K562 (cell line): ENCODE measurements at regions not wholly inside any gene's neighbourhood (a gene's known extent, or its start where the extent isn't known, plus 50 kb on each side); places are given as distances from the start of the nearest gene placed in this dataset.
A peak's percentile ranks its signal among the peaks of the same experiment; 100 is the strongest.

ENCODE experiments used
- ARNT ChIP-seq, 2 experiments: fragments of 450-650 bp; IDR thresholded peaks; 2 replicates each; pipeline ENCODE4 v1.6.1; 2016; ENCODE audit warnings: mild to moderate bottlenecking in 1 of 2
- ASH1L ChIP-seq: fragments of 450-650 bp; IDR thresholded peaks from 2 replicates; pipeline ENCODE4 v1.6.1; 2018; ENCODE audit warnings: borderline replicate concordance, mild to moderate bottlenecking, low read depth; ENCODE audit not compliant: partially characterized antibody
- BRD4 ChIP-seq: fragments of 200-600 bp; sonication (generic); IDR thresholded peaks from 2 replicates; pipeline ENCODE4 v1.6.1; 2017; ENCODE audit warnings: inconsistent platforms
- CBX3 ChIP-seq, 2 experiments: IDR thresholded peaks; 1 replicate in 1 of 2; 2 replicates in 1 of 2; pipeline ENCODE4 v1.6.1; 2012; ENCODE audit warnings: inconsistent platforms in 2 of 2, low read length in 2 of 2, borderline replicate concordance in 1 of 2, control low read depth in 1 of 2
- EP300 ChIP-seq: IDR thresholded peaks from 2 replicates; pipeline ENCODE4 v1.6.1; 2012; ENCODE audit warnings: low read length, improper control_type of control experiment
- FOXM1 ChIP-seq, 2 experiments: fragments of 450-650 bp in 1 of 2; sonication (generic) in 1 of 2; formaldehyde crosslinking in 1 of 2; IDR thresholded peaks; 2 replicates each; pipeline versions ENCODE4 v1.6.1 to v1.9.0; 2017 to 2022; ENCODE audit warnings: low read depth in 2 of 2, mild to moderate bottlenecking in 2 of 2, missing genetic modification reagents in 1 of 2, moderate library complexity in 1 of 2
- GABPA ChIP-seq: fragments of 200-800 bp; sonication (Bioruptor generic); conservative IDR thresholded peaks from 2 replicates; pipeline ENCODE4 v1.6.1; 2016; ENCODE audit warnings: low read depth, missing genetic modification characterization, missing compliant biosample characterization
- HMG20A ChIP-seq: fragments of 450-650 bp; formaldehyde crosslinking; conservative IDR thresholded peaks from 2 replicates; pipeline ENCODE4 v1.4.0; 2020; ENCODE audit warnings: mild to moderate bottlenecking, mixed read lengths
- HMGN3 ChIP-seq: IDR thresholded peaks from 2 replicates; pipeline ENCODE4 v1.6.1; 2011; ENCODE audit warnings: borderline replicate concordance, low read depth, mild to moderate bottlenecking, mixed read lengths, low read length; ENCODE audit not compliant: insufficient read length; ENCODE audit errors: extremely low read depth
- MAZ ChIP-seq, 2 experiments: fragments of 450-650 bp in 1 of 2; sonication (generic) in 1 of 2; formaldehyde crosslinking; IDR thresholded peaks in 1 of 2; conservative IDR thresholded peaks in 1 of 2; 2 replicates each; pipeline versions ENCODE4 v1.4.0 to v1.5.0; 2020; ENCODE audit warnings: mild to moderate bottlenecking in 1 of 2, missing genetic modification reagents in 1 of 2
- MEF2D ChIP-seq: conservative IDR thresholded peaks from 2 replicates; pipeline ENCODE4 v1.6.1; 2016; ENCODE audit warnings: low read depth, missing genetic modification characterization, missing compliant biosample characterization
- MIER1 ChIP-seq: fragments of 450-650 bp; IDR thresholded peaks from 2 replicates; pipeline ENCODE4 v1.6.1; 2016; ENCODE audit warnings: antibody characterized with exemption, mild to moderate bottlenecking, low read depth
- NCOA6 ChIP-seq: fragments of 450-650 bp; IDR thresholded peaks from 2 replicates; pipeline ENCODE4 v1.6.1; 2017; ENCODE audit warnings: mild to moderate bottlenecking
- NR0B1 ChIP-seq: fragments of 450-650 bp; IDR thresholded peaks from one replicate; pipeline ENCODE4 v1.6.1; 2018; ENCODE audit warnings: mild to moderate bottlenecking, moderate library complexity; ENCODE audit not compliant: partially characterized antibody
- NR3C1 ChIP-seq: sonication (generic); formaldehyde crosslinking; IDR thresholded peaks from 2 replicates; pipeline ENCODE4 v1.8.1; 2022; ENCODE audit warnings: missing genetic modification reagents
- NUFIP1 ChIP-seq: fragments of 450-650 bp; IDR thresholded peaks from 2 replicates; pipeline ENCODE4 v1.6.1; 2018; ENCODE audit not compliant: partially characterized antibody
- SIN3B ChIP-seq: fragments of 450-650 bp; IDR thresholded peaks from 2 replicates; pipeline ENCODE4 v1.6.1; 2017; ENCODE audit warnings: low read depth, mild to moderate bottlenecking, moderate library complexity
- U2AF2 ChIP-seq: fragments of 200-400 bp; formaldehyde crosslinking; optimal IDR thresholded peaks from 2 replicates; pipeline ENCODE3; 2017; ENCODE audit warnings: low read depth, mild to moderate bottlenecking, low read length
- USF1 ChIP-seq: sonication (generic); formaldehyde crosslinking; IDR thresholded peaks from 2 replicates; pipeline ENCODE4 v1.9.0; 2022; ENCODE audit warnings: mild to moderate bottlenecking, missing genetic modification reagents
- WHSC1 ChIP-seq: IDR thresholded peaks from one replicate; pipeline ENCODE4 v1.6.1; 2012; ENCODE audit warnings: low read length, control low read depth, inconsistent platforms
- ZNF274 ChIP-seq: IDR thresholded peaks from 2 replicates; pipeline ENCODE4 v1.6.1; 2011; ENCODE audit warnings: low read depth, mild to moderate bottlenecking, low read length, moderate library complexity, borderline replicate concordance
- TF ChIP-seq, protein P1 (sequence below): fragments of 450-650 bp; IDR thresholded peaks from 2 replicates; pipeline ENCODE4 v1.6.1; 2017; ENCODE audit warnings: antibody characterized with exemption, mild to moderate bottlenecking

DNA sequence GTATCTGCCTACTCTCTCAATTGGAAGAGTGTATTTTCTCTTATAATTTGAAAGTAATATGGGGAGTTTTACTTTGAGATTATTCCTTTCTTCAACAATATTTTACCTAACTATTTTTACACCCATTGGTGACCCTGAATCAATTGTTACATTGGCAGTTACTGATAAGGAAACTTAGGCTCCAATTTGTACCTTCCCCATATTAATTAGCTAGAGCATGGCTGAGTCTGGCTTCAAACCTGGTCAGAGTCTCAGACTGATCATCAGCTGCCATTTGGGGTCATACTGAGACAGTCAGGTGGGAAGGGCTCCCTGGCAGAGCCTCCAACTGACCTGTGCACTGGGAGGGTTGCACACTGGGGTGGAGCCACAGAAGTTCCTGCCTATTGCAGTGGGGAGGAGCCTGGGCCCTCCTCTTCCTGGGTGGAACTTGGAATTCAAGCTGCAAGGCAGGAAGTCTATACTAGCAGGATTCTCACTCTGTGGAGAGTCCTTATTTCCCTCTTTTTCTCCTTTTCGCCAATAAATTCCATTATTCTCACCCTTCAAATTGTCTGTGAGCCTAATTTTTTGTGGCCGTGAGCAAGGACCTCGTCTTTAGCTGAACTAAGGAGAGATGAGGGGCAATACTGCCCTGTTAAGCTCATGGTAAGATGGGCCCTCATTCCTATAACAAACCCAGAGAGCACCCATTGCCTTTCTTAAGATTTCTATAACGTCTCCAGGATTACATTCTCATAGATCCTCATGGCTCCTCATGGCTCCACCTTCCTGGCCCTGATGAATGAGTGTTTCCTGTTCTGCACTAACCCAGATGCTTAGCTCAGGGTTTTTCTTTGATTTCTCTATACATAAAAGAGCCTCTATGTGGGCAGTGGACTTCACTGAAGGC lies 285.1 kb downstream of the ADGB start (continued):
- TF ChIP-seq NCOA6 = no peak
- TF ChIP-seq FOXM1 (IDR thresholded peaks at IDR 0.05; ENCODE audit: low read depth) = 0 out of 2 replicates have a peak, but pooled peaks have one; percentile 28
- no peak for TF ChIP-seq FOXM1 (CRISPR knock-in tag; IDR thresholded peaks at IDR 0.05; ENCODE audit: low read depth)
- TF ChIP-seq EP300 = 0 out of 2 replicates have a peak, but pooled peaks have one; percentile 14
- no peak for TF ChIP-seq NR0B1
- TF ChIP-seq NR3C1 (CRISPR knock-in tag) = no peak
- TF ChIP-seq HMGN3 = no peak
- no peak for TF ChIP-seq WHSC1
- TF ChIP-seq ARNT (IDR thresholded peaks at IDR 0.05) = peak in 1 of 2 experiments; percentile 62; a peak in 1 of 4 replicates
- TF ChIP-seq NUFIP1 = no peak
- TF ChIP-seq ZNF274 = no peak
- 0 out of 2 replicates have a peak, but pooled peaks have one; percentile 65 for TF ChIP-seq MEF2D (tag)
- TF ChIP-seq, protein P1, sequence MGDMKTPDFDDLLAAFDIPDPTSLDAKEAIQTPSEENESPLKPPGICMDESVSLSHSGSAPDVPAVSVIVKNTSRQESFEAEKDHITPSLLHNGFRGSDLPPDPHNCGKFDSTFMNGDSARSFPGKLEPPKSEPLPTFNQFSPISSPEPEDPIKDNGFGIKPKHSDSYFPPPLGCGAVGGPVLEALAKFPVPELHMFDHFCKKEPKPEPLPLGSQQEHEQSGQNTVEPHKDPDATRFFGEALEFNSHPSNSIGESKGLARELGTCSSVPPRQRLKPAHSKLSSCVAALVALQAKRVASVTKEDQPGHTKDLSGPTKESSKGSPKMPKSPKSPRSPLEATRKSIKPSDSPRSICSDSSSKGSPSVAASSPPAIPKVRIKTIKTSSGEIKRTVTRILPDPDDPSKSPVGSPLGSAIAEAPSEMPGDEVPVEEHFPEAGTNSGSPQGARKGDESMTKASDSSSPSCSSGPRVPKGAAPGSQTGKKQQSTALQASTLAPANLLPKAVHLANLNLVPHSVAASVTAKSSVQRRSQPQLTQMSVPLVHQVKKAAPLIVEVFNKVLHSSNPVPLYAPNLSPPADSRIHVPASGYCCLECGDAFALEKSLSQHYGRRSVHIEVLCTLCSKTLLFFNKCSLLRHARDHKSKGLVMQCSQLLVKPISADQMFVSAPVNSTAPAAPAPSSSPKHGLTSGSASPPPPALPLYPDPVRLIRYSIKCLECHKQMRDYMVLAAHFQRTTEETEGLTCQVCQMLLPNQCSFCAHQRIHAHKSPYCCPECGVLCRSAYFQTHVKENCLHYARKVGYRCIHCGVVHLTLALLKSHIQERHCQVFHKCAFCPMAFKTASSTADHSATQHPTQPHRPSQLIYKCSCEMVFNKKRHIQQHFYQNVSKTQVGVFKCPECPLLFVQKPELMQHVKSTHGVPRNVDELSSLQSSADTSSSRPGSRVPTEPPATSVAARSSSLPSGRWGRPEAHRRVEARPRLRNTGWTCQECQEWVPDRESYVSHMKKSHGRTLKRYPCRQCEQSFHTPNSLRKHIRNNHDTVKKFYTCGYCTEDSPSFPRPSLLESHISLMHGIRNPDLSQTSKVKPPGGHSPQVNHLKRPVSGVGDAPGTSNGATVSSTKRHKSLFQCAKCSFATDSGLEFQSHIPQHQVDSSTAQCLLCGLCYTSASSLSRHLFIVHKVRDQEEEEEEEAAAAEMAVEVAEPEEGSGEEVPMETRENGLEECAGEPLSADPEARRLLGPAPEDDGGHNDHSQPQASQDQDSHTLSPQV = peak; percentile 74
- no peak for TF ChIP-seq U2AF2
- no peak for TF ChIP-seq MIER1
- TF ChIP-seq BRD4 = peak; percentile 95
- TF ChIP-seq SIN3B = no peak
- TF ChIP-seq CBX3 (IDR thresholded peaks at IDR 0.05; ENCODE audit: borderline replicate concordance in 1 of 2, low read length in 2 of 2) = peak in 1 of 2 experiments; percentile 67; a peak in 1 of 3 replicates
- no peak for TF ChIP-seq USF1 (CRISPR knock-in tag)
- TF ChIP-seq HMG20A = no peak
- TF ChIP-seq ASH1L = peak; percentile 9
- peak in 1 of 2 experiments; percentile 43; a peak in 3 of 4 replicates for TF ChIP-seq MAZ (CRISPR knock-in tag; conservative IDR thresholded peaks at IDR 0.05 in 1 of 2, IDR thresholded peaks at IDR 0.05 in 1 of 2)
- TF ChIP-seq GABPA (tag) = peak; percentile 88
